ENCODE measurements at regions not wholly inside any gene's neighbourhood (a gene's known extent, or its start where the extent isn't known, plus 50 kb on each side); places are given as distances from the start of the nearest gene placed in this dataset.

DNA sequence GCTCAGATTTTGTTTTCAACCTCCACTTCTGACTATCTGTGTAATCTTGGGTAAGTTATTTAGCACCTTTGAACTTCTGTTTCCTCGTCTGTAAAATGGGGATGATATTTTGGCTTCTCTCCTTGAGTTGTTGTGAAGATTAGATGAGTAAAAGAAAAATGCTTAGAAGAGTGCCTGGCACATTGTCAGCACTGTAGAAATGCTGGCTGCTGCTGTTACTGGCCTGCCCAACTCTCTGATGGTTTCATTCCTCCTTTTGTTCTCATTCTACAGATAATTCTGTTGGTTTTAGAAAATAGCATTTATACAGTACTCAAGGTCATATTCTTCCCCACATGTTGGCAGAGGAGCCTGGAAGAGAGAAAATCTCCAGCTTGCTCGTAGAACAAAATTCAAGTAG lies 547.2 kb upstream of the JAG1 start:
- H3K4me3 ChIP-seq (ENCODE audit: low read length) = no peak overlapping the region
- no peak for DNase-seq (ENCODE audit: low read depth)
- no peak for TF ChIP-seq CTCF (conservative IDR thresholded peaks at IDR 0.05; ENCODE audit: low read depth, low read length)

GRCh38 chr20:11222243-11222642 lies 548.4 kb upstream of the JAG1 start:
- TF ChIP-seq CTCF (conservative IDR thresholded peaks at IDR 0.05; ENCODE audit: low read depth, low read length) = no peak
- H3K4me3 ChIP-seq (ENCODE audit: low read length) = no peak overlapping the region
- DNase-seq (ENCODE audit: low read depth) = no peak

- H3K4me3 ChIP-seq (ENCODE audit: low read length) = no peak overlapping the region
- no peak for TF ChIP-seq CTCF (conservative IDR thresholded peaks at IDR 0.05; ENCODE audit: low read depth, low read length)
- DNase-seq (ENCODE audit: low read depth) = no peak
These were observed 553.8 kb upstream of the JAG1 start for GRCh38 chr20:11227602-11228001.

- no peak overlapping the region for H3K4me3 ChIP-seq (ENCODE audit: low read length)
- TF ChIP-seq CTCF (conservative IDR thresholded peaks at IDR 0.05; ENCODE audit: low read depth, low read length) = no peak
- peak; percentile 98 for DNase-seq (ENCODE audit: low read depth)
These were observed 556.0 kb upstream of the JAG1 start for GRCh38 chr20:11229772-11230171.

DNA sequence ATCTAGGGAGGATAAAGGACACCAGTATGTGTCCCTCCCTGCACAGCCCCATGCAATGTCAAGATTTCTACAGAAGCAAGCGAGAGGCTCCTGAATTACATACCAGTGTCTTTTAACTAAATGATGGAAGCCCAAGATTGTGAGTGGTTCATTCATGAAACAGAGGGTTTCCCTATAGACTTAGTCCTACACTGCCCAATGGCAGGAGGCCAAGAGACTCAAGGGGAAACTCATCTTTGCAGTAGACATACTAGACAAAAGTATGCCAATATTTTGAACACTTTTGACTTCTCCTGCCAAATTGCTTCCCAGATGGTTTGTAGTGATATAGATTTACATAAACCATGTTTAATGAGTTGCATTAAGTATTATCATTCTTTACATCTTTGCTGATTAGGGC lies 557.2 kb upstream of the JAG1 start:
- H3K4me3 ChIP-seq (ENCODE audit: low read length) = no peak overlapping the region
- DNase-seq (ENCODE audit: low read depth) = no peak

GRCh38 chr20:11231742-11232648 lies 558.2 kb upstream of the JAG1 start:
- no peak for DNase-seq (ENCODE audit: low read depth)
- TF ChIP-seq CTCF (conservative IDR thresholded peaks at IDR 0.05; ENCODE audit: low read depth, low read length) = peak; percentile 3
- no peak overlapping the region for H3K4me3 ChIP-seq (ENCODE audit: low read length)

More for the DNA sequence above, 557.2 kb upstream of the JAG1 start:
- no peak for TF ChIP-seq CTCF (conservative IDR thresholded peaks at IDR 0.05; ENCODE audit: low read depth, low read length)

GRCh38 chr20:11232896-11233295 lies 559.1 kb upstream of the JAG1 start:
- TF ChIP-seq CTCF (conservative IDR thresholded peaks at IDR 0.05; ENCODE audit: low read depth, low read length) = no peak
- no peak for DNase-seq (ENCODE audit: low read depth)
- H3K4me3 ChIP-seq (ENCODE audit: low read length) = no peak overlapping the region
